GM21423 (cell line): ENCODE measurements at regions not wholly inside any gene's neighbourhood (a gene's known extent, or its start where the extent isn't known, plus 50 kb on each side); places are given as distances from the start of the nearest gene placed in this dataset.

Source experiments
- ATAC-seq: cut with Tn5 transposase; IDR thresholded peaks from one replicate; pipeline ENCODE4 v1.9.1; 2021; ENCODE audit warnings: mild to moderate bottlenecking, moderate library complexity; ENCODE audit not compliant: unreplicated experiment

- no peak for ATAC-seq
Measured at GRCh38 chr7:91323626-91324158, 59.5 kb downstream of the FZD1 start.

- ATAC-seq = no peak
Measured at GRCh38 chr7:91324663-91325062, 60.4 kb downstream of the FZD1 start.

- no peak for ATAC-seq
Measured at GRCh38 chr7:91325726-91326125, 61.5 kb downstream of the FZD1 start.

- ATAC-seq = no peak
Measured at GRCh38 chr7:91326516-91327199, 62.4 kb downstream of the FZD1 start.

GRCh38 chr7:91327346-91327745 is 63.1 kb downstream of the FZD1 start:
- ATAC-seq = no peak

- no peak for ATAC-seq
Measured at GRCh38 chr7:91329571-91329970, 65.3 kb downstream of the FZD1 start.

GRCh38 chr7:91330191-91330808 is 66.1 kb downstream of the FZD1 start:
- ATAC-seq = no peak

GRCh38 chr7:91330866-91331265 is 66.6 kb downstream of the FZD1 start:
- no peak for ATAC-seq

- no peak for ATAC-seq
Measured at GRCh38 chr7:91336106-91336505, 71.9 kb downstream of the FZD1 start.

- no peak for ATAC-seq
Measured at GRCh38 chr7:91338226-91339020, 74.2 kb downstream of the FZD1 start.

GRCh38 chr7:91342346-91342745 is 78.1 kb downstream of the FZD1 start:
- ATAC-seq = no peak

GRCh38 chr7:91343420-91343960 is 79.3 kb downstream of the FZD1 start:
- ATAC-seq = no peak

GRCh38 chr7:91343996-91344629 is 79.9 kb downstream of the FZD1 start:
- no peak for ATAC-seq

- no peak for ATAC-seq
Measured at GRCh38 chr7:91344911-91345310, 80.7 kb downstream of the FZD1 start.

- ATAC-seq = peak; percentile 79
Measured at GRCh38 chr7:91345449-91345848, 81.2 kb downstream of the FZD1 start.

GRCh38 chr7:91346426-91346825 is 82.2 kb downstream of the FZD1 start:
- no peak for ATAC-seq

GRCh38 chr7:91347290-91347689 is 83.1 kb downstream of the FZD1 start:
- ATAC-seq = no peak

- no peak for ATAC-seq
Measured at GRCh38 chr7:91348711-91349110, 84.5 kb downstream of the FZD1 start.

- ATAC-seq = no peak
Measured at GRCh38 chr7:91351374-91351773, 87.1 kb downstream of the FZD1 start.

GRCh38 chr7:91352091-91352490 is 87.9 kb downstream of the FZD1 start:
- no peak for ATAC-seq

- ATAC-seq = no peak
Measured at GRCh38 chr7:91353848-91354247, 89.6 kb downstream of the FZD1 start.
